ENCODE measurements at regions not wholly inside any gene's neighbourhood (a gene's known extent, or its start where the extent isn't known, plus 50 kb on each side); places are given as distances from the start of the nearest gene placed in this dataset.
A peak's percentile ranks its signal among the peaks of the same experiment; 100 is the strongest.

DNA sequence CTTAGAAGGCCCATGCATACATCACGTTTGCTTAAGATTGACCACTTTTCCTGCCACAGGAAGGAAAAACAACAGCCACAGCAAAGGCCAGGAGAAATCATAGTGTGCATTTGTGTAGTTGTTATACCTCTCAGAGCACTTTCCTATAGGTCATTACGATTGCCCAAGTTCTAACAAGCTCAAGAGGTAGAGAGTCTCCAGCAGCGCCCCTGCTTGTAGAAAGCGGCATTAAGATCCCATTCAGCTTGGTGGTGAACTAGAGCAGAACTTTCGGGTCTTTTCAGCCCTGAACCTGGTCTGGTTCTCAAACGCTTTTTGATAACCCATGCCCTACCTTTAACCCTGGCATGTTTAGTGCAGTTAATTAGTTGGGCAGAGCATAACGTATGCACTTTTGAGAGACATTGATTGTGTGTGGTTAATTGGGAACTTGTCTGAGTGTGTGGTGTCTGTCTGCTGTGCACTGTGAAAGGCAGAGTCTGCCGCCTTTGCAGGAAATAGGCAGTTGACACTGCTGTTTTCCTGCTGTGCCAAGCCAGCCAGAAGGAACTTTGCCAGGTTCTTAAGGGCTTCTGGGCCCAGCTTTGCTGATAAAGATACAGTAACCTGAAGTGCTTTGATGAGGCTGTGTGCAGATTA lies 109.9 kb upstream of the CLMP start:
- no peak for DNase-seq (ENCODE audit: low read depth in 2 of 2, low spot score in 1 of 2)

DNA sequence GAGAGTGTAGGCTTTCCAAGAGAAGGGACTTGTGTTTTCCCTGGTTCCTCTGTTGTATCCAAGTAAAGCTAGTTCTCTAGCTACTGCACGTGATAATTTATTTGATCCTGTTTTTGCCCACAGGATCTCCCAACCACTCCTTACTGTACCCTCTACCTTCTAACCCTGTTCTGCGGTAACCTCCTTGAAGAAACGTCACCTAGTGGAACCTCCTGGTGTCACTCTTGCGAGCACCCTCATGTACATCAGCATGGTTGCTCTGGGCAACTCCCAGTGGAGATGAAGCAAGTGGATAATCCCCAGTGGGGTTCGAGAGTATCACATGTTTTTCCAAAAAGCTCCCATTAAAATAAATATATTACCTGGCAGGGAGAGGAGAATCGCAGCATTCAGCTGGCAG lies 108.9 kb upstream of the CLMP start:
- DNase-seq (ENCODE audit: low read depth in 2 of 2, low spot score in 1 of 2), result no peak

DNA sequence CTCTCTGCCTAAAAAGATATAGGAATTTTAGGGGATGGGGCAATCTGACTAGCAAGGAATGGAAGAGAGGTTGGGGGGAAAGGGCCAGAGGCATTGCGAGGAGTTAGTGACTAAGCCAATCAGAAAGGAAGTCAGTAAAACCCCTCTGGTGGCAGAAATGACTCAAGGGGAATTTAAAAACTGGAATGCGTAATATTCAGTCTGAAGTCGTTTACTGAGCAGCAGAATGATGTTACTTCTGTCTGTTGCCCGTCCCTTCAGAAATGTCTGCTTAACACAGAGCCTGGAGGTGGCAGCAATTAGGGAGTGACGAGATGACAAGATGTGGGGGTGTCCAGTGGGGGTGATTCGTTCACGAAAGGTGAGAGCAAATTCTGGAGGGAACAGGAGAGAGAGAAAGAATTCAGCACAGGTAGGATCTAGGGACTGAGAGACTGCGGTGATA lies 107.7 kb upstream of the CLMP start:
- no peak for DNase-seq (ENCODE audit: low read depth in 2 of 2, low spot score in 1 of 2)

DNA sequence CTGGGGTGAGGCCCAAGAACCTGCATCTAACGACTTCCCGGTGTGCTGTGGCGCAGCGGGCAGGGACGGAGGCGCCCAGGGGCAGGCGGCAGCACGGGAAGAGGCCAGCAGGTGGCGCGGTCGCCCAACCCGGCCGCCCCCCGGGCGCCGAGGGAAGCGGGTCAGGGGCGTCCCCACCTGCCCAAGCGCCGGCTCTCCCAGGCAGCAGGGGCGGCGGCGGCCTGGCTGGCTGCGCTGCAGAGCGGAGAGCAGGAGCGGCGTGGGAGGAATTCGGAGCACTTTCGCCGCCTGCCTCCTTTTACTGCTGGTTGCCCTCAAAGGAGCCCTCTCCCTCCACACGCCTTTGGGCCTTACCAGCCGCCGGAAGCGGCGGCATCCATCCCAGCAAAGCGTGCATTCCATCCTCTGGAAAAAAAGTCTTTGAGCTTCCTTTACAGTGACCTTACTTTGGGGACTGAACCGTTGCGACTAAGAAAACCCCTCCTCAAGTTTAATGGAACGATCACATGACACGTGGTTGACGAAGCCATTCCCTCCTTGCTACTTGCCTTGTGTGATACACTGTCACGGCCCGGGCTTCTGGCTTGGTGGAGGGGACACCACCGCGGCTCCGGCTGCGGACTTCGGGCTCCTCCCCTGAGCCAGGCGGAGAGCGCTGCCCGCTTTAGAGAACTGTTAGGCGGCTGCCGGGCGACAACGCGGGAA lies 106.8 kb upstream of the CLMP start:
- DNase-seq (ENCODE audit: low read depth in 2 of 2, low spot score in 1 of 2), result peak; percentile 5 to 10

DNA sequence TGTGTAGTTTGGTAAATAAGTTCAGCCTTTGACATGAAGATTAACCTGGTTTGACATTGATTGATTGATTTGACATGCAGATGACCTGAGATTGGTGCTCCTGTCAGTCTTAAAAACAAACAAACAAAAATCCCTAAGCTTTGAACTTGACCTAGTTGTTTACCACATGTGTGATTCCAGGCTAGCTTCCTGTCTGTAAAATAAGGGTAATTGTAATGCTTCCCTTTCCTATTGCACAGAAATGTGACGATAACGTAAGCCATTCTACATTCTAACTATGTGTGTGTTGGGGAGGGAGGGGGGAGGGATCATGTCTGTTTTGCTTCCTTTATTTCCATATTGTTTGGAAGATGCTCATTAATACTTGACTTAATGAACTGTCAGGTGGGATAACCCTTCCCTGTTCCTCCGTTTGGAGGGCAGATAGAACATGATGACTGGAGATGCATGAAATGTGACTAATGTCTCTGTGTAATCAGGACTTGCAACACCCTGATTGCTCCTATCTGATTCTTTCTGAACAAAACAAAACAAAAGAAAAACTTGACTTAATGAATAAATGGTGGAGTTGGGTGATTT lies 106.1 kb upstream of the CLMP start:
- no peak for DNase-seq (ENCODE audit: low read depth in 2 of 2, low spot score in 1 of 2)

DNA sequence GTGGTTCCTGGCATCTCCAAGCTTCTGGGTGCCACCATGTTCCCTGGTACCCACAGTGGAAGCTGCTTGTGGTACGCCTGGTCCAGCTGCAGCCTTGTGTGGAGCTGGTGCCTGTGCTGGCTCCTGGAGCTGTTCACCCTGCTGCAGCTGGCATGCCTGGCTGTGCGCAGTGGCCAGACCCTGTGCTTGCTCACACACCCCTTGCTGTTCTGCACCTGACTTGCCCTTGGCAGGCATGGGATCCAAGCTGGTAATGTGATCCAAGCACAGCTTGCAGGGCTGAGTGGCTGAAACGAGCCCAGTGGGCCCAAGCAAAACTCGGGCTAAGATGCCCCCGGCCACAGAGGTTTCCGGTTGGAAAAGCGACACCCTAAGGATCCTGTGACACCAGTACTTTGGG lies 104.7 kb upstream of the CLMP start:
- no peak for DNase-seq (ENCODE audit: low read depth in 2 of 2, low spot score in 1 of 2)

DNA sequence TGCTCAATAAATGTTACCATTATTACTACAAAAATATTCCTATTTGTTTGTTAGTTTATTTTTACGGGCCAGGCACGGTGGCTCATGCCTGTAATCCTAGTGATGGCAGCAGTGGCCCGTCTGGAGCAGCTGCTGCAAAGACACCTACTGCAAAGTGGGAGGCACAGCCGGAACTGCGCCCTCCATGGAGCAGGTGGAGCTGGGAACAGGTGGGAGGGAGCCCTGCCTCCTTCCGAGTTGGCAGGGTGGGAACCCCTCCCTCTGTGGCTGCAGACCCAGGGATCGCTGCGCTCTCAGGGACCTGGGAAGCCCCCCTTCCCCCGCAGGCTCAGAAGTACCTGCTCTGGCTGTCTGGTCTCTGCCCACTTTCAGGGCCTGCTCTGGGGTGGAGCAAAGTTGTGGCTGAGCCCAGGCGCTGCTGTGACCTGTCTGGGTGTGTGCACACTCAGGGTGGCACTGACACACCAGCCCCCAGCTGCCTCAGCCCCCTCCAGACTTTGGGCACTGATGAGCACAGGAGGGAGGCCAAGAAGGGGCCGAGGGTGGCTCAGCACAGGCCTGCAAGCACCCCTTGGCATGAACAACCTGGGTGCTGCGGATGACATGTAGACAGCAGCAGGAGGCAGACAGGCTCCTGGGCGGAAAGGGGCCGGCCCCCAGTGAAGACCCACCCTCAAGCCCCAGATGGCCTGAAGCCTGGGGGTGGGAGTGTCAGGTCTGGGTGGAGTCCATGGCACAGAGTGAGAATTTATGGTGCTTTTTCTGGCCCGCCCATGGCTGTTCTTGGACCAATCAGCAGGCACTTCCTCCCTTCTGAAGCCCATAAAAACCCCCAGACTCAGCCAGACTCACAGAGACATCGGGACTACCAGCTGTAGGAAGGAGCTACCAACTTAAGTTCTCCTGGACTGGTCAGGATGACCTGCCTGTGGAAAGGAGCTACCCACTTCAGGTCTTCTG lies 103.7 kb upstream of the CLMP start:
- DNase-seq (ENCODE audit: low read depth in 2 of 2, low spot score in 1 of 2), result no peak

DNA sequence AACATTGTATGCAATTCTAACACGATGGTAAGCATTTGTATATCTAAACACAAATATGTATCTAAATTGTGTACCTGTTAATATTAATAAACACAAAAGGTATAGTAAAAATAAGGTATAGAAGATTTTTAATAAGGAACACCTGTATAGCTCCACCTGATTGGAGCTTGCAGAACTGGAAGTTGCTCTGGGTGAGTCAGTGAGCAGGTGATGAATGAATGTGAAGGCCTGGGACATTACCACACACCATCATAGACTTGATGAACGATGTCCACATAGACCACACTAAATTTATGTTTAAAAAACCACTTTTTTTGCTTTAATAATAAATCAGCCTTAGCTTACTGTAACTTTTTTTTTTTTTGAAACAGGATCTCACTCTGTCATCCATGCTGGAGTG lies 97.6 kb upstream of the CLMP start:
- DNase-seq (ENCODE audit: low read depth in 2 of 2, low spot score in 1 of 2), result no peak

DNA sequence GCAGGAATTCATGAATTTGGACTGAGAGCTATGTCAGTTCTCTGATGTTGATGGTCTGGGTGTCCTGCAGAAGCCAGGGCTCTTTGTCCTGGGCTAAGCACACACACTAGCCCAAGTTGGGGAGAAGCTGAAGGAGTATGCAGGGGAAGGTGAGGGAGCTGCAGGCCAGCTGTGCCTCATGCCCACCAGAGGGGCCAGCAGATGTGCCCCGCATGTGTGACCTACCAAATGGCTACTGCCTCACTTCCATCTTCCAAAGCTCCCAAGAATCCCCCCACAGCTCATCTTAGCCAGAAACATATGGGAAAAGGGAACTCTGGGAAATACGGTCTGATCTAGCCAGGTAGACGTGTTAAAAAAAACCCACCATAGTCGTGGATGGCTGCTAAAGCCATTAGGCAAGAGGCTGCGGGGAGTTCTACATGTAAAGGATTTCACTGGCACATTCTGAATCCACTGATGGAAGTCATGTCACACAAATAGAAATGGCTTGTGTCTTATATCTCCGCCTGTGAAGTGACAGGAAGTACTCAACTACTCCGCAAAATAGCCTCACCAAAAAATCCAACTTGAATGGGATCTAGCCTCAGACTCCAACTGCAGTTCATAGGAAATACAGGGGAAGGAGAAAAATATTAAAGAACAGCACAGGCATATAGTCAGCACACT lies 96.3 kb upstream of the CLMP start:
- DNase-seq (ENCODE audit: low read depth in 2 of 2, low spot score in 1 of 2), result no peak

DNA sequence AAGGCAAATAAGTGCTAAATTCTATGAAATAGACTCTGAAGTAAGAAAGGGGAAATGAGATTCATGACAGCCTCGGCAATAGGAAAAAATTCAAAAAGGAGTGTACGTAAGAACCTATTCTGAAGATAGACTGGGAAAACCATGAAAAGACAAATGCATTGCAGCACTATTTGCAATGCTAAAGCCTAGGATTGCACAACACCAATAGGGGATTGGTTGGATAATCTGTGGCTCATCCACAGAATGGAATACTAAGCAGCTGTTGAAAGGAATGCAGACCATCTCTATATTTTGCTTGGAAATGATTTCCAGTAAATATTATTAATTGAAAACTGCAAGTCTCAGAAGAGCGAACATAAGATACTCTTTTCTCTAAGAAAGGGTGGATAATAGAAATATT lies 91.7 kb upstream of the CLMP start:
- no peak for DNase-seq (ENCODE audit: low read depth in 2 of 2, low spot score in 1 of 2)

DNA sequence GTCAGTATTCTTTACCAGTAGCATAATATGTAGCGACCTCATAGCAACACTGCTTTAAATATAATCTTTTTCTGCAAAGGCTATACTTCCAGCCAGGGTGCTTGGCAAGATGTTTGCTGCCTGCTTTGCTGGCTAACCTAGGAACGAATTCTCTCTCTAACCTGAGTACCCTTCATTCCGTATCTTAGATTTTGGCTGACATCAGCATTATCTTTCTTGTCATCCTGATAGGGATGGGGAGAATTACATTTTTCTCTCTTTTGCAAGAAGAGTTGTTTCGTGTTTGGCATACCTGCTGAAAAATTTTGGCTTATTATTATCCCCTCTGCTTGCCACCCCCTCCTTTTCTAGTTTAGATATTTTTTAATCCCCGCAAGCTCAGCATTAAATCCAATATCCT lies 91.2 kb upstream of the CLMP start:
- no peak for DNase-seq (ENCODE audit: low read depth in 2 of 2, low spot score in 1 of 2)

DNA sequence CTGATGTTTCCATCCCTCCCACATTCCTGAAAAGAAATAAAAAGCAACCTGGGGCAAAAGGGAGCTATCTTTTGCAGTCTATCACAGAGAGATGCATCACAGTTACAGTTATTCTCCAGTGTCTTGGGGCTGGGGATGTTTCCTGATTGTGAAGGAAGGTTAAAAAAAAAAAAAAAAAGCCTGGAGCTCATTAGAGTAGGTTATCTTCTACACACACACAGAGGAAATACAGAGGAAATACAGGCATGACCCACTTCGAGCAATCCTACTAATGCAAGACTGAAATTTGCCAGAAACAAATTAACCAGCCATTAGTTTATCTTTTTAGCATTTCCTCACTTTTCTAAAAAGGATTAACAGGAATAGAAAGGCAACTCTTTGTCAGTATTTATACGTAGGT lies 89.4 kb upstream of the CLMP start:
- no peak for DNase-seq (ENCODE audit: low read depth in 2 of 2, low spot score in 1 of 2)

DNA sequence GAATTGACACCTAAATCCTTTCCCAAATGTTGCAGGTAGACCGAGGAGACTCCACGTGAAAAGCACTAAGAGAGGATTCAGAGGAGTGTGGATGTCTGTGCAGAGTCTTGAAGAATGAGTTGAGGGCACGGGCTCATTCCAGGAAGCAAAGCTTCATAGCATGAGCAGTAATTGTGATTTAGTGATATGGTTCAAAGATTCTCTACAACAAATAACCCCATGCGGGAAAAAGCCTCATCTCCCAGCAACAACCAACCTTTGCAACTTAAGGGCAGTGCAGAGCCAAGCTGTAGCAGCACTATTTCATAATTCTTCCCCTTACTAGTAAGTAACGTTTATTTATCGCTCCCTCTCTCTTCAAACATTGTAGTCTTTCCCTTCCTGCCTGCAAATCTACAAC lies 87.5 kb upstream of the CLMP start:
- no peak for DNase-seq (ENCODE audit: low read depth in 2 of 2, low spot score in 1 of 2)

DNA sequence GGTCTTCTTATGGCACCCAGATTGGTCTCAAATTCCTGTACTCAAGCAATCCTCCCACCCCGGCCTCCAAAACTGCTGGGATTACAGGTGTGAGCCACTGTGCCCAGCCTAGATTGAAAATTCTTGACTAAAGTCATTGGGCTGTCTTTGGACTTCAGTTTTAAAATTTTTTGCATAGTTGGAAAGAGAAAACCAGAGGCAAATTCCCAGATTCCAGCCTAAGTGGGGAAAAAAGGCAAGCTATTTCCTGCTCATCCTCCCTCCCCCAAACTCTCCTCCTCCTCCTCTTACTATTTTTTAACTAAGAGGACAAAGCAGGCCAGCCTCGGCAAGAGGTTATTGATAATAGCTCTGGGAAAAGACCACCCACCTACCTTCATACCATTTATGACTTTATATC lies 78.6 kb upstream of the CLMP start:
- no peak for DNase-seq (ENCODE audit: low read depth in 2 of 2, low spot score in 1 of 2)

DNA sequence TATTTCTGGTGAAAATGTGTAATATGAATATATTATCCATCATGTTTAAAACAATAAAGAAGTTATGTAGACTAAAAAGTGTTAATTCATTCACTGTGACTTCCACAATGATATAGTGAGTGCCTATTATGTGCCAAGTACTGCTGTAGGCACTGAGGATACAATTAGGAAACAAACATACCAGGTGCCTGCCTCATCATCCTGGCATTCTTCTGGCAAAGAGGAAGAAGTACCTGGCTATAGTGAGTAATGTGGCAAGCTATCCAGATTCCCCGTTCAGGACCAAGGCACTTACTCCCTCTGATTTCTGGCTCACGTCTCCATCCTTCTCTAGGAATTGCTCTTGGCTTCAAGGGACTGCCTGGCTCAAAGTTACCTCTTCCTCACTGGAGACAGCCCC lies 77.5 kb upstream of the CLMP start:
- DNase-seq (ENCODE audit: low read depth in 2 of 2, low spot score in 1 of 2), result no peak

DNA sequence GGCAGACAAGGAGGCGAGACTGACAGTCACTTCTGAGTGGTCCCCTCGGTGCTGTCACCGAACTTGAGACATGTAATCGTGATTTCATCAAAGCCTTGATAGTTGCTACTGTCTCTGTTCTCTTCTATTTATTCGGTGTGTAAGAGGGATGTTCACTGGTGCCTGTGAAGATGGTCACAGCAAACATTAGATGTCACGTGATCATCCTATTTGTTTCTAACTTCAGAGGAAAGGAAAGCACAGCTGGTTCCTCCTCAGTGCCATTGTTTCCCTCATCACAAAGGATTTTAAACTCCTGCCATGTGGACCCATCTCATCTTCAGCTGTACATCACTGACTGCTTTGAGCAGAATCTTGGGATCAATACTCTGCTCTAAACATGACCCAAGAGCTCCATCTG lies 73.1 kb upstream of the CLMP start:
- DNase-seq (ENCODE audit: low read depth in 2 of 2, low spot score in 1 of 2), result no peak

DNA sequence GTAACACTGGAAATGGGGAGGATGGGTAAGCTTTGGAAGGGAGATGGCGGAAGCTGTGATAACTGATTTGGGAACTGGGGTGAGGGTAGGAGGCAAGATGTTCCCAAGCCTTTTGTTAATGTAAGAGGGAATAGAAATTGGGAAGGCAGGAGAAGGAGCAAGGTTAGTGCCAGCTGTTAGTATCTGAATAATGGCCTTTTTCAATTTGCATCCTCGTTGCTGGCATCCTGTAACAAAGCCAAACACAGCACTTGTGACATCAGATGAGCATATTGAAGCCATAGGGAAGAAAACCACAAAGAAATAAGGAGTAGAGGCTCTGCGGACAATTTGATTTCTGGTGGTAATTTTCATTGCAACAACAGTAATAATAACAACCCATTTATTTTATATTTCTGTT lies 70.9 kb upstream of the CLMP start:
- DNase-seq (ENCODE audit: low read depth in 2 of 2, low spot score in 1 of 2), result no peak

DNA sequence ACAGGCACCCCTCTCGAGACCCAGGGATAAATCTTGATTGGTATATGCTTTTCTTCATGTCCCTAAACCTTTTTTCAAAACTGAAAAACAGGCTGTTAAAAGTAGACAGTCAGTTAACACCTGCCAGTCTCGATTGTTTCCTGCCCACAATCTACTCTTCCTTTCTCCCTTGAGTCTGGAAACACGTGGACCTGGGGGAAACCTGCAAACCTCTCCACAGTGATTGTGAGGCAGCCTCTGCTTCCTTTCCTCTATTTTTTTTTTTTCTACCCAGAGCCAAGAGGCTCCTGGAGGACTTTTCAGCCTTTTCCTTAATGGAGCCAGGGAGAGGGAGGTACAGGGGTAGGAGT lies 69.4 kb upstream of the CLMP start:
- DNase-seq (ENCODE audit: low read depth in 2 of 2, low spot score in 1 of 2), result no peak

DNA sequence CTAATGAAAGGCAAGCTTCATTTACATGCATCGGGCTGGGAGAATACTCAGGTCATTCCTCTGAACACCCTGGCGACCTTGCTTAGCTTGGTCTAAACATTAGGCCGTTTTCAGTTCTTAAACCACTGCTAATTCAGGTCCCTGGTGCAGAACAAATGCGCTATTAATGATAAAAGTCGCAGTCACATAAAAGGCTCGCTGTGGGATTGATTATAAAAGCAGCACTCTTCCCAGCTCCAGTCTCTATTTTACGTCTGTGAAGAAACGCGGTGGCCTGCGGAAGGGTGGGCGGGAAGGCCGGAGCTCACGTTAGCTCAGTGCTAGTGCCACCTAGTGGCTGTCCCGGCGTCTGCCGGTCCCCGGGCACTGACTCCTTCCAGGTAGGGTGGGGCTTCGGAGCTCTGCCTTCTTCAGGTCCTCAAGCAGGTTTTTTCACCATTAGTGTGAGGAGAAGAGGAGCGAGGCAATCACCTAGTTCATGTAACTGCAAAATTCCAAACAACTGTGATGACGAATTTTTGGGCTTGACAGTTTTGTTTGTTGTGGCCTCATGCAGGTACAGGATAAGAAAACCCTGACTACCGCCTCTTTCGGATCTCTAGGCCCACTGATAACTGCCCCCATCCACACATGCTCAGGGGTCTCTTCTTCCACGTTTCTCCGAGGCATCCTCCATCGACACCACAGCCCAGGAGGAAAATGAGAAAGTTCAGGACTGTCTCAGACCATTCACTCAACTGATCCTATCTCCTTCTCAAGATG lies 66.5 kb upstream of the CLMP start:
- peak; percentile 11 to 30 for DNase-seq (ENCODE audit: low read depth in 2 of 2, low spot score in 1 of 2)

DNA sequence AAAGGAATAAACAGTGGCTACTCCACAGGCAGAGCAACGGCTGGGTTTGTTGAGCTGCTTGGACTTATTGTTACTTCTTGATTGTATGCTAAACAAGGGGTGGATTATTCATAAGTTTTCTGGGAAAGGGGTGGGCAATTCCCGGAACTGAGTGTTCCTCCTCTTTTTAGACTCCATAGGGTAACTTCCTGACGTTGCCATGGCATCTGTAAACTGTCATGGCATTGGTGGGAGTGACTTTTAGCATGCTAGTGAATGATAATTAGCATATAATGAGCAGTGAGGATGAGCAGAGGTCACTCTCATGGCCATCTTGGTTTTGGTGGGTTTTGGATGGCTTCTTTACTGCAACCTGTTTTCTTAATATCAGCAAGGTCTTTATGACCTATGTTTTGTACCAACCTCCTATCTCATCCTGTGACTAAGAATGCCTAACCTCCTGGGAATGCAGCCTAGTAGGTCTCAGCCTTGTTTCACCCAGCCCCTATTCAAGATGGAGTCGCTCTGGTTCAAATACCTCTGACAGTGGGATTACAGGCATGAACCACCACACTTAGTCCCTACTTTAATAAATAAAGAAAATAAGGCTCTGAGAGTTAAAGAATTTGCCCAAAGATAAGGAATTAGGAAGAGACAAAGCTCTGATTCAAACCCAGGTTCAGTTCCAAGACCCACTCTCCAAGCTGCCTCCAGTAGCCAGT lies 65.6 kb upstream of the CLMP start:
- DNase-seq (ENCODE audit: low read depth in 2 of 2, low spot score in 1 of 2), result no peak

All from stimulated activated CD8-positive, alpha-beta memory T cell treated with anti-CD3 and anti-CD28 coated beads, Interleukin-4, amount 100 ng/mL, for 4 hours (primary cell).